Left lobe of liver (tissue), 2 donors: ENCODE measurements at regions not wholly inside any gene's neighbourhood (a gene's known extent, or its start where the extent isn't known, plus 50 kb on each side); places are given as distances from the start of the nearest gene placed in this dataset.

Experiments
- ATAC-seq: fragments of 200-7000 bp; cut with Tn5 transposase; one replicate; pipeline ENCODE4 v1.9.1; 2020; ENCODE audit warnings: mild to moderate bottlenecking, moderate library complexity
- DNase-seq: peaks from one replicate; pipeline ENCODE4 v3.0.0-alpha.2; 2020; ENCODE audit warnings: low spot score
- donor health status: DM: no; HTN: no; CAD: no; lungs with moderate emphysema.
- donor health status: DM: no; HTN: yes; CAD: no.

DNA sequence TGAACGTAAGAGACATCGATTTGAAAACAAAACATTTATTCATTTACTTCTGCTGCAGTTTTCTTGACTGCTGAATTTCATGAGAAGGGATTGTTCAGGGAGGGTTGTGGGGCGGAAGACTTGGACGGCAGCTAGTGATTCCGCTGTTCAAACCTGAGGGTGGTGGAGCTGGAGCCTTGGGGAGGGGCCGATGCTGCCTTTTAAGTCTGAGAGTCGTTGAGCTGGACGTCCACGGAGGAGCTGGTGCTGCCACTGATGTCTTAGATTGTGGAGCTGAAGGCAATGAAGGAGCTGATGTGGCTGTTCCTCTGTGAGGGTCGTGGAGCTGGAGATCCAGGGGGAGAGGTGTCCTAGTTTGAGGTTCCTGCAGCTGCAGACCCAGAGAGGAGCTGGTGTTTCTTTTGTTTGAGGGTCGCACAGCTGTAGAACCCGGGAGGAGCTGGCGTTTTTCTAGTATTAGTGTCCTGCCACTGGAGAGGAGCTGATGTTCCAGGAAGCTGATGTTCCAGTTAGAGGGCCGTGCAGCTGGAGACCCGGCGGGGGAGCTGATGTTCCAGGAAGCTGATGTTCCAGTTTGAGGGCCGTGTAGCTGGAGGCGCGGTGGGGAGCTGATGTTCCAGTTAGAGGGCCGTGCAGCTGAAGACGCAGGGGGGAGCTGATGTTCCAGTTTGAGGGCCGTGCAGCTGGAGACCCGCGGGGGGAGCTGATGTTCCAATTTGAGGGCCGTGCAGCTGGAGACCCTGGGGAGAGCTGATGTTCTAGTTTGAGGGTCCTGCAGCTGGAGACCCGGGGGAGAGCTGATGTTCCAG is 150.9 kb downstream of the RTP5 start:
- peak; percentile 70 for ATAC-seq
- DNase-seq, result peak; percentile 43

DNA sequence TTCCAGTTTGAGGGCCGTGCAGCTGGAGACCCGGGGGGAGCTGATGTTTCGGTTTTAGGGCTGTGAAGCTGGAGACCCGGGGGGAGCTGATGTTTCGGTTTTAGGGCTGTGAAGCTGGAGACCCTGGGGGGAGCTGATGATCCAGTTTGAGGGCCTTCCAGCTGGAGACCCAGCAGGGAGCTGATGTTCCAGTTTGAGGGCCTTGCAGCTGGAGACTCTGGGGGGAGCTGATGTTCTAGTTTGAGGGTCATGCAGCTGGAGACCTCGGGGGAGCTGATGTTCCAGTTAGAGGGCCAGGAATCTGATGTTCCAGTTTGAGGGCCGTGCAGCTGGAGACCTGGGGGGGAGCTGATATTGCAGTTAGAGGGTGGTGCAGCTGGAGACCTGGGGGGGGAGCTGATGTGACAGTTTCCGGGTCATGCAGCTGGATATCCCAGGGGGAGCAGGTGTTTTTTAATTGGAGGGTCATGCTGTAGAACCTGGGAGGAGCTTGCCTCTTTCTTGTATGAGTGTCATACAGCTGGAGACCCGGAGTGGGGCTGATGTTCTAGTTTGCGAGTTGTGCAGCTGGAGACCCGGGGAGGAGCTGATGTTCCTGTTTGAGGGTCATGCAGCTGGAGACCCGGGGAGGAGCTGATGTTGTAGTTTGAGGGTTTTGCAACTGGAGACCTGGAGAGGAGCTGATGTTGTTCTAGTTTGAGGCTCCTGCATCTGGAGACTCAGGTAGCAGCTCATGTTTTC is 153.2 kb downstream of the RTP5 start:
- DNase-seq, result peak; percentile 28
- ATAC-seq, result no peak

DNA sequence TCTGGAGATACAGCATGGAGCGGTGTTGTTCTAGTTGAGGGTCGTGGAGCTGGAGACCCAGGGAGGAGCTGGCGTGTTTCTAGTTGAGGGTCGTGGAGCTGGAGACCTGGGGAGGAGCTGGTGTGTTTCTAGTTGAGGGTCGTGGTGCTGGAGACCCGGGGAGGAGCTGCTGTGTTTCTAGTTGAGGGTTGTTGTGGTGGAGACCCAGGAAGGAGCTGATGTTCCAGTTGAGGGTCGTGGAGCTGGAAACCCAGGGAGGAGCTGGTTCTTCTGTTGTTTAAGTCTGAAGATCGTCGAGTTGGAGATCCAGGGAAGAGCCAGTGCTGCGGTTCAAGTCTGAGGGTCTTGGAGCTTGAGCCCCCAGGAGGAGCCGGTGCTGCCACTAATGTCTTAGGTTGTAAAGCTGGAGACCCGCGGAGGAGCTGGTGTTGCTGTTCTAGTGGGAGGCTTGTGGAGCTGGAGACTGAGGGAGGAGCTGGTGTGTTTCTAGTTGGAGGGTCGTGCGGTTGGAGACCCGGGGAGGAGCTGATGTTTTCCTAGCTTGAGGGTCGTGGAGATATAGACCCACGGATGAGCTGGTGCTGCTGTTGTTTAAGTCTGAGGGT is 155.3 kb downstream of the RTP5 start:
- DNase-seq, result peak; percentile 35

DNA sequence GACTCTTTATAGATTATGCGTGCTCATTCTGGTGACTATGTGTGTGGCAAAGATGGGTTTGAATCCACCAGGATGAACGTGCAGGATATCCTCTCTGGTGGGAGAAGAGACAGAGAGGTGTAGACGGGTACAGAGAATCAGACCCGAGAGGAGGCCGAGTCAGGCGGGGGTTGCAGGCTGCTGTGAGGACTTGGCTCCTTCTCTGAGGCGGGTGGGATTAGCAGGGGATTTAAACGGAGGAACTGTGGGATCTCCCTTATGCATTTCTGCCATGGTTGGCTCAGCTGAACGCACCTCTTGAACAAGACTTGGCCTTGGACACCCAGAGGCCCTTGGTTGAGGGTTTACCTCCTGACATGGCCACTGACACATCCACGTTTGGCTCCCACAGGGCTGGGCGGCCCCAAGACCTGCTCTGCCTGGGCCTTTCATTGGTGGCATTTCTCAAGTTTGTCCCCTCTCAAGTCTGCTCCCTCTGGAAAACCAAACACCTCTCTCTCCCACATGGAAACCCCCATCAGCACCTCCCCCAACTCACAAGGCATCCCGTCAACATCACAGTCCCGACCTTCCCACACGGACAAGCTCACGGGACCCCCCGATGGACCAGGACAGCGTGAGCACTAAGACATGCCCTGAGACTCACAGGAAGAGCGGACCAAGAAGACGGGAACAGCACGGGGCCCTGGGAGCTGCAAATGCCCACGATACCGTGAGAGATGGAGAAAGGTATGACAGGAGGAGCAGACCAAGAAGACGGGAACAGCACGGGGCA is 158.3 kb downstream of the RTP5 start:
- DNase-seq (peak; percentile 35), ATAC-seq (no peak)

More for the DNA sequence above, 155.3 kb downstream of the RTP5 start:
- ATAC-seq, result no peak

DNA sequence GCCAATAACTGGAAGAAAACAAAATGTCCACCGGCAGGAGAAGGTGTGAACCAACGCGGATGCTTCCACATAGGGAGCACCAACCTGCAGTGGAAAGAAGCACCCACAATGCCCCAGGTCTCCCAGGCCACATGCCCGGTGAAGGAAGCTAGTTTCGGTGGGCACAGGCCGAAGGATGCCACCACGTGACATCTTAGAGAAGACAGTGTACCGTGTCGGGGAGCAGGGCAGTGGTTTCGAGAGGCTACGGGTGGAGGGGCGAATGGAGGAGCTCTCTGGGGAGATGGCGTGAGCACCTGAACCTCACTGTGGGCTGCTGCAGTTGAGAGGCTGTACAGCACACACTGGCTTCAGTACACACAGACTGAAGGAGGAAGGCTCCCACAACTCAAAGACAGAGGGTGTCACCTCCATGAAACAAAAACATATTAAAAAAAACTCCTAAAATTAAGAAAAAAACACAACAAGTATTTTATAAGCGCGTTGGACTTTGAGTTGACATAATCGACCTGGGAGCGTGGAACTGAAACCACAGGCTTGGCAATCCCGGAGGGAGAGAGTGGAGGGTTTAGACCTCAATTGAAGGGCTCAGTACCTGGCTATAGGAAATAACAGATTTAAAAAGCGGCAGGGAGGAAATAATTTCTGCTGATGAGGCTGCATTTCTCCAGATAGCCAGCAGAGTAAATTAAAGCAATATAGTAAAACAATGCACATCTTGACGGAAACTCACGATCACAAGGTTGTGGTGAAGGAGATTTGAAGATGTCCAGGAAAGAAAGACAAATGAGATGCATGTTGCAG is 160.1 kb downstream of the RTP5 start:
- DNase-seq, result peak; percentile 49
- ATAC-seq, result peak; percentile 64

DNA sequence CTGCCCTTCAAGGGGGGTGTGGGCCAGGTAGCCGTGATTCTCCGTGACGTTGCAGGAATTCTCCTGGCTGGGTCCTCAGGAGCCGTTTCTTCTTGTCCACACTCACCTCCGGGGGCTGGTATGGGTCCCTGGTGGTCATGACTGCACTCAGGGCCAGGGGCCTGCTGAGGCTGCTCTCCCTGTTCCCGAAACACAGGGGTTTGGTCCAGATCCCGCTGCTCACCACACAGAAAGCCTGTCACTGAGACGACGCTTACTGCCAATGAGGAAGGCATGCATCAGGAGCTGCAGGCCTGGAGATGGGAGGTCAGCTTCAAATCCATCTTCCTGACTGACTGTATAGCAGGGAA is 160.7 kb downstream of the RTP5 start:
- DNase-seq (peak; percentile 40), ATAC-seq (no peak)

DNA sequence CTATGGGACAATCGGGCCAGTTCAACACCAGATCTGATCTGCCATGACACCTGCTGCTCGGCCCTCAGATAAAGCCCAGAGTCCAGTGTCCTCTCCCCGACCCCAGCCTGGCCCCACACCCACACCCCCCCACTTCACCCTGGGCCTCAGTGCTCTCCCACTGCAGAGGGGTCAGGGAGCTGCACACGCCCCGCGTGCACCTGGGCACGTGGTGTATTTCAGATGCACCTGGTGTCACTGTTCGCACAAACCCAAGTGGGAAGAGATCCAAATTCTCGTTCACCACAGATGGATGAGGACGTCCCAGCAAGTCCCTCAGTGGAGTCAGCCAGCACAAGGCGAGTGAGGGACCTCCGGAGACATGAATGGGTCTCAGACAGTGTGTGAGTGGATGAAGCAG is 161.3 kb downstream of the RTP5 start:
- ATAC-seq, result no peak
- peak; percentile 26 for DNase-seq

DNA sequence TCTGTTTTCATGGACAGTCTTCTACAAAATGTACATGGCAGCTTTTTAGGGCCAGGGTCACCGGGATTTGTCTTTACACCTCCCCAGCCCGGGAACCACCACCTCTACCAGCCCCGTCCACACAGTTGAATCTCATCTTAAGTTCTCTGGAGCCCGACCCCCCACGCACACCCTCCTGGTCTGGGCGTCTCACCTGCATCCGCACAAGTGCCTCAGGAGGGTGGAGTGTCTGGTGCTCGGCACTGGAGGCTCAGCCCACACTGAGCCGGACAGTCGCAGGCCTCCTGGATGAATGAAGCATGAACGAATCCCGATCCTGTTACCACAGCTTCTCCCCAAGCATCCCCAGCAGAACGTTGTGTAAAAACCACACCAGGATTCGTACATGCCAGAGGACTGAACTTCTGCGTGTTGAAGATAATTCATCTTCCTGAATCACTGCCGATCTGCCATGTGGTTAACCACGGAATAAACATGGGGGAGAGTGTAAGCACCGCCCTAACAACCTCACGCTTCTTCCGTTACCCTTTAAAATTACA is 162.0 kb downstream of the RTP5 start:
- no peak for ATAC-seq
- DNase-seq, result peak; percentile 39

DNA sequence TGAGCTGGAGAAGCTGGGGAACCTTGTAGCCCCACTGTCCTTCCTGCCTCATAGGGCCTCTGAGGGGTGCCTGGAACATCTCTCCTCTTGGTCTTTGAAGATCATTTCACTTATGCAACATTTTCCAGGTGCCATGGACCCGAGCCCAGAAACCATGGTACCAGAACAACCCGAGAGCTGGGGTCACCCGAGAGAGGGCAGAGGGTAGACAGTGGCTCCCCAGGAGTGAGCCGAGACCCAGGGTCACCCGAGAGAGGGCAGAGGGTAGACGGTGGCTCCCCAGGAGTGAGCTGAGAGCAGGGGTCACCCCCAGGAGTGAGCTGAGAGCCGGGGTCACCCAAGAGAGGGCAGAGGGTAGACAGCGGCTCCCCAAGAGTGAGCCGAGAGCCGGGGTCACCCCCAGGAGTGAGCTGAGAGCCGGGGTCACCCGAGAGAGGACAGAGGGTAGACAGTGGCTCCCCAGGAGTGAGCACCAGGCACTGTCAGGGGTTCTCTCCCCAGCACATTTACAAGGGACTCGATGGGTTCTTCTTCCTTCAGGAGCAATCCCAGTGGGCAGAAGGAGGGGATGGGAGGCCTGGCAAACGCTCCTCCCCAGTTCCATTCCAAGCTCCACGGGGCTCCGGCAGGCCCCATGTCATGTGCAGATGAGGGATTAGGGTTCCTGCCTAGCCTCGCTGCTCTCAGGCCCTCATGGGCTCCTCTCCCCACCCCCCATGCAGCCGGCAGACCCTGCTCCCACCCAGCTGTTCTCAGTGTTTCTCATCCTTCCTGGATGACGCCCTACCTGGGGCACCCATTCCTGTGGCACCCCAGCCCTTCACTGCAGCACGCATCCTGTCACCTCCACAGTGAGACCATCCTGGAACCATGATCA is 163.5 kb downstream of the RTP5 start:
- ATAC-seq (no peak), DNase-seq (peak; percentile 33)

DNA sequence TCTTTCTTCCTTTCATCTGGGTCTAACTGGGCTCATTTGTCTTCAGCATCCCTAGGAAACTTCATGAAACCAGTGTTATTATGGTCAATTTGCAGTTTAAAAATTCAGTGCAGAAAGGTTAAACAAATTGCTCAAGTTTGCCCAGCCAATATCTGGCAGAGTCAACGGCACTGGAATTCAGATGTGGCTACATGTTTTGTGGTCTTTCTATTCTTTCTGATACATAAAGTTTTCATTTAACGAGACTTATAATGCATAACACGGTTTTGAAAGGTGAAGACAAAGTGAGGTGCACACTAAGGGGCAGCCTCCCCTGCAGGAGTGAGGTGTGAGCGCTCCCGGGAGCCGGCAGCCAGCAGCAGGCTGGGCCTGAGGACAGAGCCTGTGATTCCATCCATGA is 164.6 kb downstream of the RTP5 start:
- peak; percentile 36 for ATAC-seq
- peak; percentile 5 for DNase-seq

DNA sequence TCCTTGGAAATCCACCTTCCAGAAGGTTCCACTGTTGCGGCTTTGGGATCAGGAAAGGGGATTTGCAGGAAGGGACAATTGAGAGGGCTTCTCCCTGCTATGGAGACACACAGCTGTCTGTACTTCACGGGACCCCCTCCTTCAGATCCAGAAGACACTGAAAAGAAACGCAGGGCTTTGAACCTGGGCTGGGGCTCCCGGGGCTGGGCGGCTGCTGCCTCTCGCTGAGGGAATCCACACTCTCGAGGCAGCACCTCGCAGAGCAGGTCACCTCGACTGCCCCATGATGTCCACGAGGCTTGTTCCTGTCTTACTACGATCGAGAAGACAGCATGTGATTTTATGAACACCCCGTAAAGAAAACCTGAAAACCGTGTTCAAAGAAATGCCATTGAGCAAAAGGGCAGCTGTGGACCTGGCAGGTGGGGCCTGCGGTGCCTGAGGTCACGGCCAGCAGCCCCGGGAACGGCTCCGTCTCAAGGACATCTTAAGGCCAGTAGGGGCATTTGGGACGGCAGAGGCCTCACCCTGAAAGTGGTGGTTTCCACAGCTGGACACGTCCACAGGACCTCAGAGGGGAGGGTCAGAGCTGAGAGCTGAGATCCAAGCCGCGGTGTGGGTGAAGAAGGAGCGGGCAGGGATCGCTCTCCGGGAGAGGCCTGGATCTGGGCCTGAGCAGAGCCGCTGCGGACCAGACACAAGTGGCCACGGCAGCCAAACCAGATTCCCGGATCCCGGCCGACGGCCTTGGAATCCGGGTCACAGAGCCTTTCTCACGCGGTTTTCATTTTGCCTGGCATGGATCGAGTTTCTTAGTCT is 165.7 kb downstream of the RTP5 start:
- ATAC-seq (no peak), DNase-seq (peak; percentile 35)

DNA sequence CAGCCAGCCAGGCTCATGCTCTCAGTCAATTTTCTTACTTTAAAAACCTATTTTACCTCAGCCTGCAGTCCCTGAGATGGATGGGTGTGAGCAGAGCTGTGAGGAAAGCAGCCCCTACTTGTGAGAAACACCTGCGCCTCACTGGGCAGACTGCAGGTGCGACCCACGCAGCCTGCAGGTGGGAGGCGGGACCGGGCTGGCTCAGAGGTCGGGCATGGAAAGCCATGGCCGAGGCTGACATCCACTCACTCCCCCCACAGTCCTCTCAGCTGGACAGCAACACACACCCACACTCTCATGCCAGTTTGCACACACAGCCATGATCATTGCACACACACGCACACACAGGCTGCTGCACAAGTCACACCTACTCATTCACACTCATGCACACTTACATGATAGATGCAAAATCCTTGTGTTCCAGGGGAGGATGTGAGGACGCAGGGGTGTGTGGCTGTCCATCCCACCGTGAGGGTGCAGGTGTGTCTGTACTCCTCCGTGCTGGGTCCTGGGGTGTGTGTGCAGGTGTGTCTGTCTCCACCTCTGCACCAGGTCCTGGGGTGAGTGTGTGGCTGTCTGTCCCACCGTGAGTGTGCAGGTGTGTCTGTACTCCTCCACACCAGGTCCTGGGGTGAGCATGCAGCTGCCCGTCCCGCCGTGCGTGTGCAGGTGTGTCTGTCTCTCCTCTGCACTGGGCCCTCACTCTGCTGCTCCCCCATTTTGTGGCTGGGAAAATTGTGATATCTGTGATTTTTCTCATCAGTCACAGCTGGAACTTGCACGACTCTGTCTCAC is 166.5 kb downstream of the RTP5 start:
- DNase-seq, result peak; percentile 34
- ATAC-seq, result no peak

DNA sequence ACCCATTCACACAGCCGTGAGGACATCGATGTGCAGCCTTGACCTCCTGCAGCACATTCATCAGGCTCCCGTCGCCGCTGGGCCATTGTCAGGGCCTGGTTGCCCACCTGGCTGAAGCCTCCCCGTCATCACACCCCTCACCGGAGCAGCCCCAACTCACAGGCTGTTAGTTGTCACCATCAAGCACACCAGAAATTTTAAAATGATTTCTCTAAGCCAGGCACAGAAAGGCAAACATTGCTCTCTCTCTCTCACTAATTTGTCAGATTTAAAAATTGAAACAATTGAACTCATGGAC is 167.1 kb downstream of the RTP5 start:
- DNase-seq, result no peak

DNA sequence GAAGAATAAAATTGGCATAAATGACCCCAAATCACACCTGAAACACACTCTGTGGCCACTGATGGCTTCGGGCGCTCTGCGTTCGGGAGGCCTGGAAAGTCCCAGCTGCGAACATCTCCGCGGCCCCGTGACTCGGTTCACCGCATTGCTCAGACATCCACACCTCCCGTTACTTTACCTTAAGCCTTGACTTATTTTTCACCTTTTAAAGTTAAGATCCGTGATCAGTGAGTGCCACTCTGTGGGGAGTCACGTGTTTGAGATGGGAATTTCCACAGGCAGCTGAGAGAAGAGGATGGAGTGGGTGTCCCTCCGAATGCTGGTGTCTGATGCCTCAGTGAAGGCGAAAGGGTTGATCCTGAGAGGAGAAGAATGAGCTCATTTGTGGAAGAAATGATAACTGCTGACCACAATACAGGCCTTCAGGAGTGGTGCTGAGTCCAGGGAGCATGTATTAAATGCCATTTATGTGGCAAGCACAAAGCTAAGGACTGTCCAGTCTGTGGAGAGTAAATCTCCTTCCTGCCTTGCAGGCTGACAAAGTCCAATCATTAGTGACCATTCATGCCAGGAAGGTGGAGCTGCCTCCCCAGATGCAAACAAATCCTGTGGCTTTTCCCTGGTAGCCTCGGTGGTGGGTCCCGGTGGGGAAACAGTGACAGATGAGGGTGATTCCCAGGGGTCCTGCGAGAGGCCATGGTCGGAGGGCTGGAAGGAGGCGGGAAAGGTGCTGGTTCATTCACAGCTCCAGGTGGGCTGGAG is 168.8 kb downstream of the RTP5 start:
- ATAC-seq (peak; percentile 86), DNase-seq (peak; percentile 59)

More for the DNA sequence above, 167.1 kb downstream of the RTP5 start:
- no peak for ATAC-seq

DNA sequence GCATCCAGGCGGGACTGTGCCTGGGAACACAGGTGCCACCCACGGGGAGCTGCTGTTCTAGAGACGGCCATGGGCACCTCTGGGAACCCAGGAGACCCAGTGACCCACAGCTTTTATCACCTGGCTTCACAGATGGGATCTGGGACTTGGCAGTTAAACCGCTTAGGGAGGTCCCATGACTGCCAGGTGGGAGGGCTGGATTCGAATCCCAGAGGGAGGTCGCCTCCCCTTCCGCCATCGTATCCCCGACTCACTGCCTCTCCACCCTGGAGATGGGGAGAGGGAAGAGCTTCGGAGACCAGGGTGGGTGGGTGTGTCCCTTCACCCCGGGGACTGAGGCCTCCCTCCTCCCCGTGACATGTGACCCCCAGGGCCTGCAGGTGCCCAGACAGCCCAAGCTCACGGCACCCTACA is 169.4 kb downstream of the RTP5 start:
- peak; percentile 44 for ATAC-seq

DNA sequence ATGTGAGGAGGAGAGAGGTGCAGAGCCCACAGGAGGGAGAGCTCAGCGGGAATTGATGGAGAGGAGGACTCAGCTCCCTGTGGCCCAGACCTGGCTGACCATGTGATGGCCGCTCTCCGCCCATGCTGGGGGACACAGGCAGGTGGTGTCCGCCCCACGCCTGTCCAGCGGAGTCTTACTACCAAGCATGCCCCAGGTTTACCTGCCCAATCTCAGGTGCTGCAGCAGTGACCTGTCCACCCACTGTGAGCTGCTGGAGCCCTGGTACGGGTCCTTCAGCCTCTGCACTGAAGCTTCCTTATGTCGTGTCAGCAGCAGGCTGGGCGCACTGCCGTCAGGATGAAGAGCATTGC is 170.8 kb downstream of the RTP5 start:
- DNase-seq (no peak), ATAC-seq (no peak)

More for the DNA sequence above, 169.4 kb downstream of the RTP5 start:
- peak; percentile 43 for DNase-seq

DNA sequence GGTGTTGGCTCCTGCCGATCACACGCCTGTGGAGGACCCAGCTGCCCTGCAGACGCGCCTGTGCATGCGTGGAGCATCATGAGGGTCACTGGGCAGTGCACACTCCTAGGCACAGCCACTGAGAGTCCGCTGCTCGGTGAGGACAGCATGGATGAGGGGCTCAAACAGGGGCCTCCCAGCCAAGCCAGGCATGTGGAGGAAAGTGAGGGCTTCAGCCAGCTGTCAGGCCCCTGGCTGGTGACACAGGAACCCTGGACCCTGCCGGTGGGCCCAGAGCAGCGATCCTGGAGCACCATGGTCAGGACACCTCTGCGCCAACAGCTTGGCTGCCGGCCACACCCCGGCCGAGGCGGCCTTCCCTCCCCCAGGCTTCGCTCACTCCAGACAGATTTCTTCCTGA is 171.2 kb downstream of the RTP5 start:
- DNase-seq, result no peak
- ATAC-seq, result no peak
